Spleen (tissue), 7 donors: ENCODE measurements at regions not wholly inside any gene's neighbourhood (a gene's known extent, or its start where the extent isn't known, plus 50 kb on each side); places are given as distances from the start of the nearest gene placed in this dataset.

Experiments used
- CTCF ChIP-seq, 11 experiments: fragments of 200-600 bp in 7 of 11; fragments of 450-650 bp in 4 of 11; sonication (generic) in 4 of 11; IDR thresholded peaks in 8 of 11; conservative IDR thresholded peaks in 3 of 11; 1 replicate in 7 of 11; 2 replicates in 4 of 11; pipeline versions ENCODE4 v1.4.0 to v1.8.0; 2016 to 2021; ENCODE audit warnings: antibody characterized with exemption in 11 of 11, inconsistent platforms in 4 of 11, mild to moderate bottlenecking in 1 of 11
- POLR2A ChIP-seq, 3 donors: fragments of 450-650 bp; IDR thresholded peaks; one replicate each; pipeline ENCODE4 v1.5.1; 2017; ENCODE audit warnings: antibody characterized with exemption in 3 of 3, mild to moderate bottlenecking in 1 of 3
- POLR2AphosphoS5 ChIP-seq, 3 donors: sonication (generic); formaldehyde crosslinking; IDR thresholded peaks; one replicate each; pipeline ENCODE4 v1.5.1; 2017; ENCODE audit warnings: antibody characterized with exemption in 3 of 3
- donor health status: DM: no; HTN: no; CAD: no; lungs with moderate emphysema.
- donor health status: DM: no; HTN: no; CAD: no.
- donor health status: DM: no; HTN: no; CAD: no.

GRCh38 chr10:55280696-55281095 lies 479.7 kb upstream of the PCDH15 start:
- TF ChIP-seq CTCF (IDR thresholded peaks at IDR 0.05 in 8 of 11, conservative IDR thresholded peaks at IDR 0.05 in 3 of 11), result no peak
- TF ChIP-seq POLR2A (IDR thresholded peaks at IDR 0.05), result no peak
- no peak for TF ChIP-seq POLR2AphosphoS5 (IDR thresholded peaks at IDR 0.05)
